ENCODE measurements at regions not wholly inside any gene's neighbourhood (a gene's known extent, or its start where the extent isn't known, plus 50 kb on each side); places are given as distances from the start of the nearest gene placed in this dataset.

- TF ChIP-seq ZNF274 (IDR thresholded peaks at IDR 0.05; ENCODE audit: borderline replicate concordance, extremely low read depth, low read length) = no peak
- TF ChIP-seq, protein P1, sequence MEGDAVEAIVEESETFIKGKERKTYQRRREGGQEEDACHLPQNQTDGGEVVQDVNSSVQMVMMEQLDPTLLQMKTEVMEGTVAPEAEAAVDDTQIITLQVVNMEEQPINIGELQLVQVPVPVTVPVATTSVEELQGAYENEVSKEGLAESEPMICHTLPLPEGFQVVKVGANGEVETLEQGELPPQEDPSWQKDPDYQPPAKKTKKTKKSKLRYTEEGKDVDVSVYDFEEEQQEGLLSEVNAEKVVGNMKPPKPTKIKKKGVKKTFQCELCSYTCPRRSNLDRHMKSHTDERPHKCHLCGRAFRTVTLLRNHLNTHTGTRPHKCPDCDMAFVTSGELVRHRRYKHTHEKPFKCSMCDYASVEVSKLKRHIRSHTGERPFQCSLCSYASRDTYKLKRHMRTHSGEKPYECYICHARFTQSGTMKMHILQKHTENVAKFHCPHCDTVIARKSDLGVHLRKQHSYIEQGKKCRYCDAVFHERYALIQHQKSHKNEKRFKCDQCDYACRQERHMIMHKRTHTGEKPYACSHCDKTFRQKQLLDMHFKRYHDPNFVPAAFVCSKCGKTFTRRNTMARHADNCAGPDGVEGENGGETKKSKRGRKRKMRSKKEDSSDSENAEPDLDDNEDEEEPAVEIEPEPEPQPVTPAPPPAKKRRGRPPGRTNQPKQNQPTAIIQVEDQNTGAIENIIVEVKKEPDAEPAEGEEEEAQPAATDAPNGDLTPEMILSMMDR (IDR thresholded peaks at IDR 0.05; ENCODE audit: control extremely low read depth in 1 of 3, insufficient read depth in 1 of 3, low read depth in 1 of 3, low read length in 3 of 3) = no peak
These were observed 533.5 kb upstream of the ZNF385D start for GRCh38 chr3:22284559-22284958.

Measured in H1 (cell line).